ENCODE measurements at regions not wholly inside any gene's neighbourhood (a gene's known extent, or its start where the extent isn't known, plus 50 kb on each side); places are given as distances from the start of the nearest gene placed in this dataset.

DNA sequence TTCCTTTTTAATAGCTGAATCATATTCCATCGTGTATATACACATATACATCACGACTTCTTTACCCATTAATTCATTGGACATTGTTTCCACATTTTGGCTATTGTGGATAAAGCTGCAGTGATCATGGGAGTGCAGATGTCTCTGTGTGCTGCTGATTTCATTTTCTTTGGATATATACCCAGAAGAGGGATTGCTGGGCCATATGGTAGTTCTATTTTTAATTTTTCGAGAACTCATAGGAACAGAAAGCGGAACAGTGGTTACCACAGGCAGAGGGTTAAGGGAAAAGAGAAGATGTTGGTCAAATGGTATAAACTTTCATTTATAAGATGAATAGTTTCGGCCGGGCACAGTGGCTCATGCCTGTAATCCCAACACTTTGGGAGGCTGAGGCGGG lies 187.4 kb upstream of the MYOCD start:
- TF ChIP-seq CHD4 (IDR thresholded peaks at IDR 0.05), result no peak
- TF ChIP-seq BHLHE40 (IDR thresholded peaks at IDR 0.05; ENCODE audit: borderline replicate concordance in 1 of 2, low read depth in 2 of 2, low read length in 1 of 2), result no peak
- TF ChIP-seq MXI1 (IDR thresholded peaks at IDR 0.05; ENCODE audit: low read depth, low read length), result no peak
- TF ChIP-seq, protein P1, sequence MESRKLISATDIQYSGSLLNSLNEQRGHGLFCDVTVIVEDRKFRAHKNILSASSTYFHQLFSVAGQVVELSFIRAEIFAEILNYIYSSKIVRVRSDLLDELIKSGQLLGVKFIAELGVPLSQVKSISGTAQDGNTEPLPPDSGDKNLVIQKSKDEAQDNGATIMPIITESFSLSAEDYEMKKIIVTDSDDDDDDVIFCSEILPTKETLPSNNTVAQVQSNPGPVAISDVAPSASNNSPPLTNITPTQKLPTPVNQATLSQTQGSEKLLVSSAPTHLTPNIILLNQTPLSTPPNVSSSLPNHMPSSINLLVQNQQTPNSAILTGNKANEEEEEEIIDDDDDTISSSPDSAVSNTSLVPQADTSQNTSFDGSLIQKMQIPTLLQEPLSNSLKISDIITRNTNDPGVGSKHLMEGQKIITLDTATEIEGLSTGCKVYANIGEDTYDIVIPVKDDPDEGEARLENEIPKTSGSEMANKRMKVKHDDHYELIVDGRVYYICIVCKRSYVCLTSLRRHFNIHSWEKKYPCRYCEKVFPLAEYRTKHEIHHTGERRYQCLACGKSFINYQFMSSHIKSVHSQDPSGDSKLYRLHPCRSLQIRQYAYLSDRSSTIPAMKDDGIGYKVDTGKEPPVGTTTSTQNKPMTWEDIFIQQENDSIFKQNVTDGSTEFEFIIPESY (IDR thresholded peaks at IDR 0.05), result no peak
- TF ChIP-seq, protein P2, sequence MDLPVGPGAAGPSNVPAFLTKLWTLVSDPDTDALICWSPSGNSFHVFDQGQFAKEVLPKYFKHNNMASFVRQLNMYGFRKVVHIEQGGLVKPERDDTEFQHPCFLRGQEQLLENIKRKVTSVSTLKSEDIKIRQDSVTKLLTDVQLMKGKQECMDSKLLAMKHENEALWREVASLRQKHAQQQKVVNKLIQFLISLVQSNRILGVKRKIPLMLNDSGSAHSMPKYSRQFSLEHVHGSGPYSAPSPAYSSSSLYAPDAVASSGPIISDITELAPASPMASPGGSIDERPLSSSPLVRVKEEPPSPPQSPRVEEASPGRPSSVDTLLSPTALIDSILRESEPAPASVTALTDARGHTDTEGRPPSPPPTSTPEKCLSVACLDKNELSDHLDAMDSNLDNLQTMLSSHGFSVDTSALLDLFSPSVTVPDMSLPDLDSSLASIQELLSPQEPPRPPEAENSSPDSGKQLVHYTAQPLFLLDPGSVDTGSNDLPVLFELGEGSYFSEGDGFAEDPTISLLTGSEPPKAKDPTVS (IDR thresholded peaks at IDR 0.05; ENCODE audit: low read depth, low read length), result no peak
- no peak for TF ChIP-seq CTCF (IDR thresholded peaks at IDR 0.05 in 2 of 3, conservative IDR thresholded peaks at IDR 0.05 in 1 of 3; ENCODE audit: control insufficient read depth in 2 of 3, extremely low read depth in 1 of 3, insufficient read depth in 1 of 3, low read depth in 3 of 3, low read length in 3 of 3)
- TF ChIP-seq YY1 (IDR thresholded peaks at IDR 0.05; ENCODE audit: low read depth, low read length), result no peak
- TF ChIP-seq POLR2AphosphoS5 (IDR thresholded peaks at IDR 0.05; ENCODE audit: low read length), result no peak
- TF ChIP-seq, protein P3, sequence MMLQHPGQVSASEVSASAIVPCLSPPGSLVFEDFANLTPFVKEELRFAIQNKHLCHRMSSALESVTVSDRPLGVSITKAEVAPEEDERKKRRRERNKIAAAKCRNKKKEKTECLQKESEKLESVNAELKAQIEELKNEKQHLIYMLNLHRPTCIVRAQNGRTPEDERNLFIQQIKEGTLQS (IDR thresholded peaks at IDR 0.05; ENCODE audit: borderline replicate concordance, extremely low read depth, low read depth, low read length), result no peak
- TF ChIP-seq FOXM1 (IDR thresholded peaks at IDR 0.05; ENCODE audit: low read depth, low read length), result no peak
- no peak for TF ChIP-seq FOXK2 (IDR thresholded peaks at IDR 0.05)
- no peak for TF ChIP-seq ZZZ3 (IDR thresholded peaks at IDR 0.05; ENCODE audit: control insufficient read depth, insufficient read length, low read depth)
- TF ChIP-seq SIN3A (IDR thresholded peaks at IDR 0.05; ENCODE audit: low read depth, low read length), result no peak
- TF ChIP-seq EGR1 (IDR thresholded peaks at IDR 0.05; ENCODE audit: borderline replicate concordance in 1 of 2, low read depth in 2 of 2, low read length in 2 of 2), result no peak

Measured in GM12878 (cell line).